ACHN (cell line): ENCODE measurements at regions not wholly inside any gene's neighbourhood (a gene's known extent, or its start where the extent isn't known, plus 50 kb on each side); places are given as distances from the start of the nearest gene placed in this dataset.
"Not testable (repeated sequence)": the region's sequence is repeated elsewhere in the genome, so short reads cannot be mapped to it uniquely, and the experiment has no call there.

Experiments
- DNase-seq: peaks from one replicate; pipeline ENCODE4 v3.0.0-alpha.2; 2015
- in situ Hi-C: cut with HindIII; loops from 2 replicates; pipeline ENCODE4 v1.10.0; 2017; ENCODE audit warnings: low sequenced_read_pairs, low pct_ligation_motif_present, low pct_unique_long_range_greater_than_20kb

- in situ Hi-C loops = no loop called here
- no peak for DNase-seq
These were observed 827.4 kb downstream of the IGSF11 start for GRCh38 chr3:118207271-118207670.

GRCh38 chr3:118208642-118209041 lies 826.0 kb downstream of the IGSF11 start:
- in situ Hi-C loops = no loop called here
- no peak for DNase-seq

GRCh38 chr3:118213892-118214291 lies 820.8 kb downstream of the IGSF11 start:
- in situ Hi-C loops = no loop called here
- no peak for DNase-seq

GRCh38 chr3:118226206-118226605 lies 808.4 kb downstream of the IGSF11 start:
- in situ Hi-C loops = no loop called here

GRCh38 chr3:118227191-118227590 lies 807.5 kb downstream of the IGSF11 start:
- no peak for DNase-seq
- in situ Hi-C loops = no loop called here

More at GRCh38 chr3:118226206-118226605, 808.4 kb downstream of the IGSF11 start:
- no peak for DNase-seq

GRCh38 chr3:118228151-118228550 lies 806.5 kb downstream of the IGSF11 start:
- no peak for DNase-seq
- in situ Hi-C loops = no loop called here

GRCh38 chr3:118229196-118229595 lies 805.5 kb downstream of the IGSF11 start:
- in situ Hi-C loops = no loop called here

GRCh38 chr3:118231578-118231977 lies 803.1 kb downstream of the IGSF11 start:
- in situ Hi-C loops = no loop called here

More at GRCh38 chr3:118229196-118229595, 805.5 kb downstream of the IGSF11 start:
- DNase-seq = no peak

GRCh38 chr3:118239253-118239652 lies 795.4 kb downstream of the IGSF11 start:
- DNase-seq = no peak
- in situ Hi-C loops = no loop called here

More at GRCh38 chr3:118231578-118231977, 803.1 kb downstream of the IGSF11 start:
- DNase-seq = no peak

- in situ Hi-C loops = no loop called here
- DNase-seq = no peak
These were observed 789.9 kb downstream of the IGSF11 start for GRCh38 chr3:118244761-118245160.

GRCh38 chr3:118245312-118245711 lies 789.3 kb downstream of the IGSF11 start:
- in situ Hi-C loops = no loop called here
- DNase-seq = no peak

- in situ Hi-C loops, DNase-seq: not testable (repeated sequence)
These were observed 775.8 kb downstream of the IGSF11 start for GRCh38 chr3:118258850-118259249.

- in situ Hi-C loops = no loop called here
- DNase-seq = no peak
These were observed 771.7 kb downstream of the IGSF11 start for GRCh38 chr3:118262800-118263402.

GRCh38 chr3:118267588-118267987 lies 767.1 kb downstream of the IGSF11 start:
- in situ Hi-C loops = no loop called here
- DNase-seq = no peak

GRCh38 chr3:118269537-118270125 lies 765.0 kb downstream of the IGSF11 start:
- in situ Hi-C loops = no loop called here
- no peak for DNase-seq

- in situ Hi-C loops = no loop called here
These were observed 761.7 kb downstream of the IGSF11 start for GRCh38 chr3:118272991-118273390.

GRCh38 chr3:118277814-118278213 lies 756.8 kb downstream of the IGSF11 start:
- in situ Hi-C loops = no loop called here
- DNase-seq = no peak

More at GRCh38 chr3:118272991-118273390, 761.7 kb downstream of the IGSF11 start:
- DNase-seq = no peak

GRCh38 chr3:118292841-118293240 lies 741.8 kb downstream of the IGSF11 start:
- DNase-seq = no peak
- in situ Hi-C loops = no loop called here

- no peak for DNase-seq
- in situ Hi-C loops = no loop called here
These were observed 736.5 kb downstream of the IGSF11 start for GRCh38 chr3:118298133-118298532.

GRCh38 chr3:118304557-118304956 lies 730.1 kb downstream of the IGSF11 start:
- in situ Hi-C loops = no loop called here
- DNase-seq = no peak
